Stomach (tissue), 8 donors: ENCODE measurements at regions not wholly inside any gene's neighbourhood (a gene's known extent, or its start where the extent isn't known, plus 50 kb on each side); places are given as distances from the start of the nearest gene placed in this dataset.

Experiments
- DNase-seq, 2 donors: peaks; one replicate each; pipeline versions ENCODE4 v3.0.0 to v3.0.0-alpha.2; 2013 to 2019
- H3K27ac ChIP-seq, 5 donors: fragments of 200-600 bp in 4 of 5; sonication (generic) in 4 of 5; one replicate each; pipeline ENCODE4 v1.5.1; 2013 to 2019; ENCODE audit warnings: mild to moderate bottlenecking in 1 of 5, moderate library complexity in 1 of 5
- H3K27me3 ChIP-seq, 3 donors: fragments of 200-600 bp; sonication (generic); one replicate each; pipeline ENCODE4 v1.5.1; 2017 to 2019; ENCODE audit warnings: mixed run types in 1 of 3
- H3K36me3 ChIP-seq, 4 donors: fragments of 200-600 bp; sonication (generic); 1 replicate in 3 of 4; 2 replicates in 1 of 4; pipeline ENCODE4 v1.5.1; 2016 to 2019
- H3K4me1 ChIP-seq, 4 donors: fragments of 200-600 bp; sonication (generic); one replicate each; pipeline ENCODE4 v1.5.1; 2016 to 2019
- H3K4me3 ChIP-seq, 4 donors: fragments of 200-600 bp; sonication (generic) in 3 of 4; one replicate each; pipeline ENCODE4 v1.5.1; 2016 to 2019; ENCODE audit warnings: mild to moderate bottlenecking in 1 of 4
- H3K9me3 ChIP-seq, 4 donors: fragments of 200-600 bp; sonication (generic); one replicate each; pipeline ENCODE4 v1.5.1; 2016 to 2019
- CTCF ChIP-seq, 7 experiments: fragments of 450-650 bp in 4 of 7; fragments of 200-600 bp in 3 of 7; sonication (generic) in 3 of 7; IDR thresholded peaks; one replicate each; pipeline ENCODE4 v1.5.1; 2016 to 2019; ENCODE audit warnings: antibody characterized with exemption in 7 of 7, control low read depth in 2 of 7, mild to moderate bottlenecking in 1 of 7
- EP300 ChIP-seq: sonication (generic); formaldehyde crosslinking; IDR thresholded peaks from one replicate; pipeline ENCODE4 v1.6.1; 2017; ENCODE audit warnings: antibody characterized with exemption
- POLR2A ChIP-seq, 4 donors: fragments of 450-650 bp; IDR thresholded peaks; one replicate each; pipeline ENCODE4 v1.6.1; 2016; ENCODE audit warnings: antibody characterized with exemption in 4 of 4, control low read depth in 2 of 4, mild to moderate bottlenecking in 1 of 4, moderate library complexity in 1 of 4
- POLR2AphosphoS5 ChIP-seq, 3 donors: sonication (generic); formaldehyde crosslinking; IDR thresholded peaks; one replicate each; pipeline ENCODE4 v1.6.1; 2016; ENCODE audit warnings: antibody characterized with exemption in 3 of 3
- WGBS, 5 donors: extraction: QIAGEN DNeasy Blood & Tissue Kit in 3 of 5; methylation state at CpG; one replicate each; pipeline versions ENCODE4 v1.1.5 to v1.1.7; 2013 to 2018; 5-methylcytosine and 5-hydroxymethylcytosine counted together
- intact Hi-C: fragments of 100-400 bp; cut with DNase I; formaldehyde crosslinking; loops from one replicate; pipeline ENCODE4 v1.15.1; 2023; ENCODE audit warnings: low total_unique reads
- donor health status: healthy with polysubstance abuse.
- donor health status: Bipolar disorder and iron deficiency.
- donor health status: healthy.

GRCh38 chr1:38454749-38455441 is 404.7 kb downstream of the RRAGC start:
- TF ChIP-seq EP300, result no peak
- no peak for TF ChIP-seq CTCF (IDR thresholded peaks at IDR 0.05)
- TF ChIP-seq POLR2A (IDR thresholded peaks at IDR 0.05), result no peak
- no peak for TF ChIP-seq POLR2AphosphoS5 (IDR thresholded peaks at IDR 0.05)
- H3K27me3 ChIP-seq, result peaks cover 0 to 22% (median 0%) of the 10 kb centered on the region in 3 donors
- no peaks in the 10 kb centered on the region for H3K36me3 ChIP-seq
- intact Hi-C loops, result no loop called here
- 81 to 85% (median 84%) methylated on average over 9 of the region's 9 CpGs for WGBS, 5 donors
- DNase-seq, result no peak
- H3K4me3 ChIP-seq, result no peak overlapping the region
- no peaks in the 10 kb centered on the region for H3K4me1 ChIP-seq
- no peak overlapping the region for H3K27ac ChIP-seq
- H3K9me3 ChIP-seq, result no peaks in the 10 kb centered on the region

GRCh38 chr1:38454236-38454635 is 405.3 kb downstream of the RRAGC start:
- DNase-seq, result no peak
- TF ChIP-seq POLR2A (IDR thresholded peaks at IDR 0.05), result no peak
- TF ChIP-seq POLR2AphosphoS5 (IDR thresholded peaks at IDR 0.05), result no peak
- no peak for TF ChIP-seq EP300
- no peak for TF ChIP-seq CTCF (IDR thresholded peaks at IDR 0.05)
- Histone ChIP-seq H3K27me3 (peaks cover 0 to 20% (median 0%) of the 10 kb centered on the region in 3 donors), H3K4me1 (no peaks in the 10 kb centered on the region), H3K4me3 (no peak overlapping the region), H3K27ac (no peak overlapping the region), H3K36me3 (no peaks in the 10 kb centered on the region), H3K9me3 (no peaks in the 10 kb centered on the region)
- intact Hi-C loops, result no loop called here
- WGBS, 5 donors, result 78 to 92% (median 90%) methylated on average over 5 of the region's 5 CpGs

GRCh38 chr1:38452246-38452645 is 405.7 kb upstream of the POU3F1 start:
- no peaks in the 10 kb centered on the region for H3K36me3 ChIP-seq
- 58 to 73% (median 66%) methylated on average over 4 of the region's 4 CpGs for WGBS, 5 donors
- no peak for DNase-seq

GRCh38 chr1:38451541-38451993 is 405.0 kb upstream of the POU3F1 start:
- no peak for DNase-seq
- H3K27ac ChIP-seq, result no peak overlapping the region
- H3K4me1 ChIP-seq, result no peaks in the 10 kb centered on the region
- no peaks in the 10 kb centered on the region for H3K9me3 ChIP-seq
- 12 to 30% (median 21%) methylated on average over 2 to 3 of the region's 3 CpGs for WGBS, 5 donors
- peaks cover 0 to 23% (median 0%) of the 10 kb centered on the region in 3 donors for H3K27me3 ChIP-seq
- H3K4me3 ChIP-seq, result no peak overlapping the region
- TF ChIP-seq CTCF (IDR thresholded peaks at IDR 0.05) (no peak), POLR2A (IDR thresholded peaks at IDR 0.05) (no peak), EP300 (no peak), POLR2AphosphoS5 (IDR thresholded peaks at IDR 0.05) (no peak)
- H3K36me3 ChIP-seq, result no peaks in the 10 kb centered on the region
- intact Hi-C loops, result no loop called here

More at GRCh38 chr1:38452246-38452645, 405.7 kb upstream of the POU3F1 start:
- Histone ChIP-seq H3K27me3 (peaks cover 0 to 24% (median 0%) of the 10 kb centered on the region in 3 donors), H3K4me3 (no peak overlapping the region), H3K27ac (no peak overlapping the region), H3K4me1 (no peaks in the 10 kb centered on the region), H3K9me3 (no peaks in the 10 kb centered on the region)
- intact Hi-C loops, result no loop called here
- TF ChIP-seq POLR2AphosphoS5 (IDR thresholded peaks at IDR 0.05), result no peak
- no peak for TF ChIP-seq CTCF (IDR thresholded peaks at IDR 0.05)
- TF ChIP-seq EP300, result no peak
- TF ChIP-seq POLR2A (IDR thresholded peaks at IDR 0.05), result no peak
